GM21717 (cell line): ENCODE measurements at regions not wholly inside any gene's neighbourhood (a gene's known extent, or its start where the extent isn't known, plus 50 kb on each side); places are given as distances from the start of the nearest gene placed in this dataset.

Experiments
- ATAC-seq: cut with Tn5 transposase; IDR thresholded peaks from one replicate; pipeline ENCODE4 v1.9.1; 2021; ENCODE audit warnings: mild to moderate bottlenecking, moderate library complexity; ENCODE audit not compliant: unreplicated experiment

DNA sequence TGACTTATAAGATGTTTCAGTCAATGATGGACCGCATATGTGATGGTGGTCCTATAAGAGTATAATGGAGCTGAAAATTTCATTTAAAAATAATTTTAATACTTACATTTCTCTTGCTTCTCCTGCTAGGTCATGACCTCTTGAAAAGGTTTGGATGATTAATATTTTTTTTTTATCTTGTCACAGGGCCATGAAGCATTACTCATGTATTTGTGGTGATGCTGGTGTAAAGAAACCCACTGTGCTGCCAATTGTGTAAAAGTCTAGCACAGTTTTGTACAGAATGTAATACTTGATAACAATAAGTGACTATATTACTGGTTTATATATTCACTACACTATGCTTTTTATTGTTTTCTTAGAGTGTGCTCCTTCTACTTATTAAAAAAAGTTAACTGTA lies 124.2 kb upstream of the CELF4 start:
- no peak for ATAC-seq

DNA sequence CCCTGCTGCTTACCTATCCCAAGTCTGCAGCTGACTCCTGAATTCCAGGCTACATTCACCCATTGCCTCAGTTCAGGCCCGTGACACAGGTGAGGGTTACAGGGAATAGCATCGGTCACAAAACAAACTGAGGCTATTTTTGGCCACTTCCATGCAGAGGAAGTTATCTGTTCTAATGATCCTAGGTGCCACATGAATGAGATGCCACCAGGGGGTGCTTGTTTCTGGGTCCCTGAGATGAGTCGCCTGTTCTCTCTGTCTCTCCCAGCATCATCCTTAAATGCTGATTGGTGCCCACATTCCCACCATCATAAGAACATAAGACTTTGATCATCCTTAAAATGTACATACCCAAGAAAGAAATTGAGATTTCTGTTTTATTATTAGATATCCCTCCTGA lies 119.0 kb upstream of the CELF4 start:
- no peak for ATAC-seq

DNA sequence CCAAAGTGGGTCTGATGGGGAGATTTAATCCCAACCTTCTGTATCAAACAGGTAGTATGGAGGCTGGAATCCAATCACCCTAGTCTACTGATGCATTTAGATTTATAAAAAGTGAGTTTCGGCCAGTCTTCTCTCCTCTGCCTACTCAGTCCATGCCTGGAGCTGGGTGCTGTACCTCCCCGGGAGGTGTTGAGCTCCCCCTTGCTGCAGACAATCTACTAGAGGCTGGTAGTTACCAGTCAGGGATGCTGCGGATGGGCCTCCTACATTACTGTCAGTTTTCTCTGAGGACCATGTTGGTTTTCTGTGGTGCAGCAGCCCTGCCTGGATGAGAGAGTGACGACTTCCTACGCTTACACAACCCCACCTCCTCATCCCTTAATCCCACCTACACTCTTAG lies 118.6 kb upstream of the CELF4 start:
- no peak for ATAC-seq

DNA sequence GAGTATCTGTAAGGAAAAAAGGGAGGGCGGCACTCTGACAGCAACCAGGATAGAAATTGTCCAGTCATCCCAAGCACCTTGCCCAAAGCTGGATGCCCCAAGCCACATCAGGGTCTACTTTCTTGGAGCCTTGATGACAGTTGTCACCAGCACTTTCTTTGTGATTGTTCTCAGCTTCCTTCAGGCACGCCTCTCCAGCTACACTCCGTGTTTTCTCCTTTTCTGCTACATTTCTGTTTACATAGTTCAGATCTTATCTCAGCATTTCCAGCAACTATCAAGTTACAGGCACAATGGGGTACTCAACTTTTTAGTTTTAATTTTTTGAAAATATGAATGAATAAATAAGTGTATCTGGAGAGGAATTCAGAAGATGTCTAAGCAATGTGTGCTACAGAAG lies 115.3 kb upstream of the CELF4 start:
- ATAC-seq: no peak

DNA sequence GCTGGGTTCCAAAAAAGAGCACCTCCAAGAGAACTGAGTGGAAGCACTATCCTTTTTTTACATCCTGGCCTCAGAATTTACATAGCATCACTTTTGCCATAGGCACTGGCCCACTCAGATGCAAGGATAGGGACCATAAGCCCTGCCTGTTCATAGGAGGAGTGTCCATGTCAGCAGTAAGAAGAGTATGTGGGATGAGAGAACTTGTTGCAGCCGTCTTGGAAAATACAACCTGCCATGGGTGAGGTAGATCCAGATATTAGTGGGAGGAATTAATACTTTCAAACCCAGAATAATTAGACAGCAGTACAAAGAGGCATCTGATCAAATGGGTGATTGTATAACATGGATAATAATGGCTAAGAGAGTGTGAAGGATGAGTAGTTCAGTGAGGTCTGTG lies 110.7 kb upstream of the CELF4 start:
- ATAC-seq: no peak

DNA sequence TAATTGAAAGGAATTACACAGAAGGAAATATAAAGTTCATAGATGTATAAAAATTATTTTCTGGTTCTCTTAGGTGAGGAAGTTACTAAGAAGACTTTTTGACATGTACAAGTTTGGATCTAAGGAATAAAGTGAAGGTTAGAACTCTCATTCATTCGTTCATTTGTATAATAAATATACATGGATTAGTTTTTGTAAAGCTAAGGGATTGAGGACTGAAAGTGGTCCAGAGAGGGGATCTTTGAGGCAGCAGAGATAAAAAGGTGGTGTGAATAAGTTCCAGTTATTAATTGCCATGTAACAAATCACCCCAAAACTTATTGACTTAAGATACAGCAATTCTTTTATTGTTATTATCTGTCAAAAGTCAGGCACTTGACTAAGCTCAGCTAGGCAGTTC lies 110.1 kb upstream of the CELF4 start:
- no peak for ATAC-seq

DNA sequence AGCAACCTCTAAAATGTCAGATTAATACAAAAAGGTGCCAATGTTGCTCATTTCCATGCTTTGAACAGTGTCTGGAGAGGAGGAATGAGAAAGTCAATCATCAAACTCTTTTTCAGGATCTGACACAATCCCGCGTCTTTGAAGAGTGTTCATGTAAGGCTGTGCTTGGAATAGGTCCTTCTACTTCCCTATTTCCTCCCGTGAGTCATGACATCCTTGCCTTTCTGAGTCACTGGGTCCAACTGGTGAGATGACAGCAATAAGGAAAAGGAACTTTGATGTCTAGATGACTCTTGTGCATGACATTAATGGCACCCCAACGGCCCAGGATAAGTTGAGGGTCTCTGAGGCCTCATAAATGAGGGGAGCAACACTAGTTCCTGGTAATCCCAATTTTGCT lies 109.0 kb upstream of the CELF4 start:
- no peak for ATAC-seq

DNA sequence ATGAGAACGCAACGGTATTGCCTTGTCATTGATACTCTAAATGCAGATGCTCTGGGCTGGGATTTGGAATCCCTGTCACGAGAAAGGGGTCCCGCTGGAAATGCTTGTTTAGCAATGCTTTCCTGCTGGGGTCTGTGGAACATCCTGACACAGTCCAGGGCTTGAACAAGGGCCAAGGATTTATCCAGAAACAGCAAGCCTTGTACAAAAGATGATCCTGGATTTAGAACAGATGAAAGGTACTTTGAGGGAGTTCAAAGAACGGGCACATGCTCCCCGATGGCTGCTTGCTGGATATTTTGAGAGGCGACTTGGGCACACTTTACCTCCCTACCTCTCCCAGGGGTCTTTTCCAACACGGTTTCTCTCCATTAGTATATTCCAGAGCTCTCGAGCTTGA lies 108.1 kb upstream of the CELF4 start:
- no peak for ATAC-seq

DNA sequence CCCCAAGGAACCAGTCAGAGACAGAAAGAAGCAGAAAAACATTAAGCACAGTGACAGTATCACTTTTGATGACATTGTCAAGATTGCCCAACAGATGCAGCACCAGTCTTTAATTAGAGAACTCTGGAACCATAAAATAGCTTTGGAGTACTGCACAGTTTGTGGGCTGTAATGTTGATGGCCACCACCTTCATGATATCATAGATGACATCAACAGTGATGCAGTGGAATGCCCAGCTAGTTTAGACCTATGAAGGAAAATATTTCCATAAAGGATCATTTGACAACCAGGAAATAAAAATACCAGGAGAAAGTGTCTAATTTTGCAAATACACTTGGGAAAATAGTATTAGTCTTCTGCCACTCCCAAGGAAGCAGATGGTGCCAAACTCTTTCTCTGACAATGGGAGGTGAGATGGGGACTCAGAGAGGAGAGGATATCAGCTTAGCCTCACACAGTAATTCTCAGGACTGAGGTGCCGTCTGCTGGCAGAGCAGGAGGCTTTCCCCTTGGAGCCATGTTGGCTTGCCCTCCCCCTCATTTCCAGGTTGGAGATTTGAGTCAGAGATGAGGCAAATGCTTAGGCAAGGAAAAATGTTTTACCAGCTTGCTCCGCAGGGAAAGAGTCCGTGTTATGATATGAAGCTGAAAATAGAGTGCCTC lies 107.5 kb upstream of the CELF4 start:
- ATAC-seq: no peak

DNA sequence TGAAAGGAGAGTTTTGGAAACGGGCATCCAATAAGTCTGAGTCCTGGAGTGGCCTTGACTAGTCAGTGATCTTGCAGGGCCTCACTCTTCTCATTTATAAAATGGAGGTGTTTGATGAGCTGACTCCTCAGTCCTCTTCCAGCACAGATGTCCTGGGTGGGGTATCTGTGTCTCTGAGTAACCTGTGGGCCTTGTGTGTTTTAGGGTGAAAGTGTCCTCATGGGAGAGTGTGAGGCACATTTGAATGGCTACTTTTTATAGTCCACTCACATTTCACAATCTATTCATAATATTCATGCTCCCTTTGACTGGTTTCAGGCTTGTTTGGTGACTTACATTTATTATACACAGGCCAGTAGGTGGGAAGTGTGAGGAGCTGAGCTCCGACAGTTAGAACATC lies 106.4 kb upstream of the CELF4 start:
- no peak for ATAC-seq

DNA sequence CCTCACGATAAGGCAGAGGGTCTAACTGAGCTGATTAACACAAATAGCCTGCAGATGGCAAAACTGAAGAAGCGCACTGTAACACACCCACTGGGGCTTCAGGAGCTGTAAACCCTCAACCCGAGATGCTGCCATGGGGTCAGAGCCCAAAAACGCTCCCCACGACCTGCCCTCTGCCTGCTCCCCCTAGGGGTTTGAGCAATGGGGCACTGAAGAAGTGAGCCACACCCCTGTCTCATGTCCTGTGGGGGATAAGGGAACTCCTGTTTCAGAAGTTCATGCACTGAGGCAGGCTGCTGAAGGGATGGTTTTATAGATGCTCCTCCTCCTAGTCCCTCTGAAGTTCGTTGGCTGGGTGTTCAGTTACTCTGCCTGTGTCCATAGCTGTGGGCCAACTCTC lies 105.9 kb upstream of the CELF4 start:
- ATAC-seq: no peak

DNA sequence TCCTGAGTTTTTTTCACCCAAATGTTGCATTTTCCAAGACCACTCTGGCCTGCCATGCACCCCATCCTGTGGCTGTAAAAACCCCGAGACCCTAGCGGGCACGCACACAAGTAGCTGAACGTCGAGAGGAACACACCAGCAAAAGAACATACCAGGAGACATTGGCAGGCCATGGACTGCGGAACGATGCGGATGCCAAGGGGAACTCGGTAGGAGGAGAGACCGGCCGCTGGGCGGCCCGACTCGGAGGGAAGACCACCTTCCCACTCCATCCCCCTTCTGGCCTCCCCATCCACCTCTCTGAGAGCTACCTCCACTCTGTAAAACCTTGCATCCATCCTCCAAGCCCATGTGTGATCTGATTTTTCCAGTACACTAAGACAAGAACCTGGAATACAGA lies 105.5 kb upstream of the CELF4 start:
- ATAC-seq: no peak

DNA sequence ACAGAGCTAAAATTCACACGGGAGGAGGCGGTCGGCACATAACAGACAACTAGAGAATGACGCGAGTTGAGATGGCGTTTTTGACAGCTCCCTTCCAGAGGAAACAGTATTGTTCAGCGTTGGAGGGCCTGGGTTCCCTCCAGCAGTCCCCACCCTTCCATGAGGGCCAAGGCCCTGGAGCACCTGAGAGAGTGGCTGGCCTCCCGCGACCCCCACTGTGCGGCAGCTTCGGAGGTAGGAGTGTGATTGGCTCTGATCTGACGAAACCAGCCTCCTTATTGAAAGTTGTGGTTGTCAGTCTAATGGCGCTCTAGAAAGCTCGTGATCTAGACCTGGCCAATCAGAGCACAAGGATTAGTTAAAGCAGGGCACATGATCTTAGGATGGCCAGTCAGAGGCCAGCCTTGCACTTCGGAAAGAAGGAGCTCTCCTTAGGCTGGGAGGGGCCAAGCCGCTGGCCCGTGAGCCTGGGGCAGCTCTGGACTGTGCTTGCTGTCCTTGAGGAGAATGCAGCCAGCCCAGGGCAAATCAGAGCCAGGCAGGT lies 104.5 kb upstream of the CELF4 start:
- ATAC-seq: no peak

DNA sequence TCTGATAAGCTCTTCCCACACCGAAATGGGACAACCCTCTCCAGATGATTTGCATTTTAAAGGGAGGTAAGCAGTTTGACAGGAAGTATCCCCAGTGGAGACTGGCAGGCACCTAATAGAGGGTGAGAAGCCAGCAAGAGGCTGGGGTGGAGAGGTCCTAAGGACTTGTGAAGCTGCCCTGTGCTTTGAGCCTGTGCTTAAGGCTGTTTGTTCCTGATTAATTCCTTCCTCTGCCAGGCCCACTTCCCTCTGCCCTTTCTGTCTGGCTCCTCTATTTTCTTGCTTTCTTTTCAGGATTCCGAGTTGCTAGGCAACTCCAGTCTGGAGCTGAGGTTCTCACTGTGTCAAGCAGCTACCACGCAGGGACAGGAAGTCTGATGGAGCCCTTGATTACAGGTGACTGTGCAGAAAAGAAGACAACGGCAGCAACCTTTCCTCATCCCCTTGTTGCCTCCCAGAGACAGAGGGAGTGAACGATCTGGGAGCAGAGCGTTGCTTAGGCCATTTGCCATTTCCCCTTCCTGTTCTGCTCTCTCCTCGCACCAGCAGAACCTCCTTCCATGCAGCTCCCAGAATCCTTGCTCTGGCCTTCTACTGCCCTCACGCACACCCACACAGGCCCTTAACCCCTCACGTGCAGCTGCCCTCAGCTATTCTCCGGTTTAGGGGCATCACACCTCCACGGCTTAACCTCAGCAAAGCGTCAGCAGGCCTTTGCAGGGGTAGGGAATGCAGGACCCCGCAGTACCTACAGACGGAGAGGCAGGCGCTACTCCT lies 103.6 kb upstream of the CELF4 start:
- ATAC-seq: no peak

DNA sequence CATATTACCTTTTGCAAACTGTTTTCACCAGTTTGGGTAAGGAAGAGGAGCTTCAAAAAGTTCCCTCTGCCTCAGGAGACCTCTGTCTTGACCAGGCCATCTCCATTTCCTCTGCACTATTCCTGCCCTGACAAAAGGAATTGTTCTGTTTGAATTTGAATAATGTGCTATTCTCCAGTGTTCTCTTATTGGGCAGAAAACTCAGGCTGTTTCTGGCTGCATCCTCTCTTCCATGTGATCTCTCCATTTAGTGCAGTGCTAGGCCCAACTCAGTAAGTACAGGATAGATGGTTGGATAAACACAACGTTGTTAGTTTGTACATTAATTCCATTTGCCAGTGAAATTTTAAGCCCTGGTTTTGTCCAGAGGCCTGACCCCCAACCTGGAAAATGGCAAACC lies 102.2 kb upstream of the CELF4 start:
- no peak for ATAC-seq

DNA sequence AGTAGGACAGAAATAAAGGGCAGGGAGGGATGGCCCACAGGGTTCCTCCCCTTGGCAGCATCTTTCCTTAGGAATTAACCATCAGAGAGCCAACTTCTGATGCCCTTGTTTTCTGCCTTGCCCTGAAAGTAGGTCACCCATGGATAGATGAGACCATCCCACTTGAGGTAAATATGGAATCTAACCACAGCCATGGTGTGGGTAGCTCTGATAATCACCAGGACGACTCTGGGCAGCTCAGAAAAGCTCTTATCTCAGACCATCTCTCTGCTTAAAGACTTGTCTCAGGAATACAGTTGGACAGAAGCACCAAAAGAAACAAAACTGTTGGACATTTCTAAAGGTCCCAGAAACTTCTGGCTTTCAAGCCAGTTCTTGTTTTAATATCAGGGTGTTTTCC lies 101.4 kb upstream of the CELF4 start:
- ATAC-seq: no peak

DNA sequence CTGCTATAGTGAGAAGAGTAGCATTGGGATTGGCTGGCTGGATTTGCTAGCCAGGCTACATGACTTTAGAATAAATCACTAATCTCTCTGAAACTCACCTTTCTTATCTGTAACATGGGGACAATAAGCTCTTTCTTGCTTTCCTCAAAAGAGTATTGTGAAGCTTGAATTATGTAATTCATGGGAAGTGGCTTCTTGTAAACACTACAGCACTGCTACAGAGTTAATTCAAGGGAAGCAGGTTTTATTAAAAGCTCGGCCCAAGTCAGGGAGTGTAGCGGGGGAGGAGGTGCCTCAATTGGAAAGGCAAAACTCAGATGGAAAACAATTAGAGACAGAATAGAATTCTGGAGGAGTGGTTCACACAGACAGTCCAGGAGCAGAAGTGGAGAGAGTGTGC lies 100.9 kb upstream of the CELF4 start:
- no peak for ATAC-seq

DNA sequence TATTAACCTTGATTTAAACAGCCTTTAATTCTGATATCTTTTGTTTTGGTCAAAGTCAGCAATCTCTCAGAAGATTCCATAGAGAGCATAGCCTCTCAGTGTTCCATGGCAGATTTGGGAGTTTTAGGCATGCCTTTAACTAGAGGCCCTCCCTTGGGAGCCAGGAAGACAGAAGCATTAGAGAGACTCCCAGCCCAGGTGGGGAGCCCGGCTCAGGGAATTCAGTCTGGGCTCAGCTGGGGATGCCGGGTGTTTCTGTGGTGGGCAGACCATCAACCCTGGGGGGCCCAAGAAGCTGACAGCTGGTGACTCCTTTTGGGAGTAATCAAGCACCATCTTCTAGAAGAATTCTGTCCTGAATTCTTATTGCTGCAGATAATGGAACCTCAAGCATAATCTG lies 99.7 kb upstream of the CELF4 start:
- no peak for ATAC-seq

DNA sequence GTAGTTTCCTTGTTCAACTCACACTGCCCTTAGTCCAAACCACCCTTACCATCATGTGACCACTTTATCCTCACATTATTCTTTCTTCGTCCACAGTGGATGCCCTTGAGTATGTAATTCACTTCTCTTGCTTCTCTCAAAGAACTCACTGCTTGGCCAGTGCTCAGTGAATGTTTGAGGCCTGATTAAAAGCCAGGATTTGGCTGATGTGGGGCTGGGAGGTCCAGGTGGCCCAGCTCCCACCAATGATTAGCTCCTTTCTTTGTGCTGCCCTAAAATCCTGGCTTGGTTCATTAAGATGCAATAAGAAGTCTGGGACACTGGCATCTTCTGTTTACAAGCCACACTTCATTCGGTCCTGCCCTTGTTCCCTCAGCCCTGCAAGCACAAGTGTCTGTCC lies 97.8 kb upstream of the CELF4 start:
- no peak for ATAC-seq

DNA sequence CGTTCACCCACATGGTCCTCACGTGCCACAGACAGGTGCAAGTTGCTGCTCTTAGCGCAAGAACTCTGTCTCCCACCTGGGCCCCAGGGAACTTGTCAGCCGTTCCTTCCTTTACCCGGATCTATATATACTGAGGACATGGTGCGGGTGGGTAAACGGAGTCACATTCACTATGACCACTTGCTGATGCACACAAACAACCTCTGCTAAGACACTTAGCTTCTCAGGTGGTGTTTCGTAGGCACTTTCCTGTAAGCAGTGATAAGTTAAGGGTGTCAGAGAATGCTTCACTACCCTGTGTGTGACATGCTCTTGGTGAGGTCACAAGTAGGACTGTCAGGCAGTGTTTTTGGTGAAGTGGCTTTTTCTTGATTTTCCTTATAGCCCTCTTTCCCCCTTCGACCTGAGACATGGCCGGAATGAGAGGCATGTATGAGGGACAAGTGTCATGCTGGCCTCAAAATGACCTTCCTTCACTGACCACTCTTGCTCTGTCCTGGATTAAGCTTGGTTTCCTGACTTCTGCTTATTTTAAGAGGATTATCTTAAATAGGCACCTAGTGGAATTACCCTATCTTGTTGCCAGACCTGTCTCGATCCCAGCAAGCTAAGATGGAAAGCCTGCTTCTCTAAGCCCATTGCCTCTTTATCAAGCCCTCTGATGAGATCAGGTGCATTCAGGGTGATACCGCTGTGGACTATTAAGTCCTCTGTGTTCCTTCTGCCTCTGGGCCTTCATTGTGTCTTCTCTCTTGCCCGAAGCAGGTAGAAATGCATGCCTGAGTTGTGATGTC lies 97.1 kb upstream of the CELF4 start:
- no peak for ATAC-seq

DNA sequence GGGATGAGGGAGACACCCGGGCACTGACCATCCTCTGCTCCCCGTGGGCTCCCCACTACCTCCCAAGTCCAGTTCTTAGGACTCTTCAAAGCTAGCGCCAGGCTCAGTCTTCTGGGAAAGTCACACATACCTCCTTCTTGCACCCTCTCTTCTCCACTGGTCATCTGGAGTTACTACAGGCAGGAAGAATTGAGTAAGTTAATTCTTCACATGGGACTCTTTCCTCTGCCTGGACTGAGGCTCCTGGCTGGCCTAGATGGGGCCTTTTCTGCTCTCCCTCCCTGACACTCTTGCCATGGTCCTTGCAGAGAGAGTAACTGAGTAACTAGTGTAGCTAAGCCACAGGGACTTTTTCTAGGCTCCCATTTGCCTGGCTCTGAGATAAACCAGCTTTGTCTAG lies 96.5 kb upstream of the CELF4 start:
- no peak for ATAC-seq

DNA sequence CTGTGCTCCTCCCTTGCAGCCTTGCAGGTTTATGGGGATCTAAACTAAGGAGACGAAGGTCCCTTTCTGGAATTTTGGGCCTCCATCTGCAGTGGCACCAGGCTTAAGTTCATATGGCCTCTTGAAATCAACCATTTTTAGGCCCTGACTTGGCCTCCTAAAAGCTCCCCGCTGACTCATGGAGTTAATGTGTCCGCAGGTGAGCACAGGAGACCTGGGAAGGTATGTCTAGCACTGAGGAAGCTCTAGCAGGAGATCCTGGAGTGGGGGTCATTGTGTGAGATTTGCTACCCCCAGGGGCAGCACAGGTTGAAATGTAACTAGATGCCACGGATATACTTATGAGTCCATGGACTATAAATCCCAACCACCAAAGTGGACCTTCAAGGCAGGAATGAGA lies 95.9 kb upstream of the CELF4 start:
- no peak for ATAC-seq
